Heart left ventricle (tissue), 13 donors: ENCODE measurements at regions not wholly inside any gene's neighbourhood (a gene's known extent, or its start where the extent isn't known, plus 50 kb on each side); places are given as distances from the start of the nearest gene placed in this dataset.

Experiments used
- CTCF ChIP-seq, 12 donors: fragments of 200-600 bp; sonication (generic) in 4 of 12; IDR thresholded peaks; one replicate each; pipeline versions ENCODE4 v1.5.0 to v1.8.0; 2018 to 2022; ENCODE audit warnings: antibody characterized with exemption in 12 of 12, mild to moderate bottlenecking in 5 of 12
- POLR2A ChIP-seq, 2 donors: fragments of 450-650 bp; IDR thresholded peaks; one replicate each; pipeline ENCODE4 v1.6.1; 2017; ENCODE audit warnings: antibody characterized with exemption in 2 of 2, mild to moderate bottlenecking in 2 of 2, moderate library complexity in 2 of 2
- donor health status: ischemic (EF 13 %, LVEDD 7.1; RV severe dilation, severe dysfunction).
- donor health status: DM: no; HTN: yes; CAD: no.
- donor health status: DM: no; HTN: no; CAD: no.
- donor health status: ischemic (EF 25% LVEDD 6.9; RV normal size, moderate dysfunction).
- donor health status: ischemic (EF 25% LVEDD 5.7; RV mildly dilated, moderate dysfunction).
- donor health status: ischemic (EF 35%, LVEDD 5.7; RV mildly dilated, moderate dysfunction).
- donor health status: nonischemic (EF 11% LVEDD 7.7; RV severe dilation, severe dysfunction).
- donor health status: DM: yes; HTN: yes; CAD: no.
- donor health status: PGD.
- donor health status: ischemic (EF 29% LVEDD 5.4; RV normal size, mild dysfunction).
- donor health status: nonischemic (EF 23%, LVEDD 6.1; RV moderate dilation, normal function).

- TF ChIP-seq CTCF (IDR thresholded peaks at IDR 0.05) = no peak
- no peak for TF ChIP-seq POLR2A (IDR thresholded peaks at IDR 0.05)
These were observed 352.5 kb downstream of the NPIPA8 start for GRCh38 chr16:17983847-17984639.
